GM21360 (cell line): ENCODE measurements at regions not wholly inside any gene's neighbourhood (a gene's known extent, or its start where the extent isn't known, plus 50 kb on each side); places are given as distances from the start of the nearest gene placed in this dataset.

Source experiments
- ATAC-seq: cut with Tn5 transposase; IDR thresholded peaks from one replicate; pipeline ENCODE4 v1.9.1; 2021; ENCODE audit warnings: mild to moderate bottlenecking, moderate library complexity; ENCODE audit not compliant: unreplicated experiment

GRCh38 chr6:44674226-44675155 lies 287.0 kb downstream of the CDC5L start:
- no peak for ATAC-seq

- no peak for ATAC-seq
Measured at GRCh38 chr6:44675449-44675848, 287.9 kb downstream of the CDC5L start.

- ATAC-seq: no peak
Measured at GRCh38 chr6:44676246-44676790, 288.8 kb downstream of the CDC5L start.

GRCh38 chr6:44676826-44677433 lies 289.4 kb downstream of the CDC5L start:
- ATAC-seq: no peak

GRCh38 chr6:44678252-44678935 lies 290.9 kb downstream of the CDC5L start:
- no peak for ATAC-seq

GRCh38 chr6:44679438-44680201 lies 292.1 kb downstream of the CDC5L start:
- ATAC-seq: no peak

GRCh38 chr6:44680202-44680720 lies 292.8 kb downstream of the CDC5L start:
- no peak for ATAC-seq

- ATAC-seq: no peak
Measured at GRCh38 chr6:44681761-44682160, 294.3 kb downstream of the CDC5L start.

GRCh38 chr6:44682280-44682679 lies 294.8 kb downstream of the CDC5L start:
- no peak for ATAC-seq

- ATAC-seq: no peak
Measured at GRCh38 chr6:44682987-44683779, 295.7 kb downstream of the CDC5L start.

- no peak for ATAC-seq
Measured at GRCh38 chr6:44685213-44685612, 297.7 kb downstream of the CDC5L start.

GRCh38 chr6:44696099-44696498 lies 308.6 kb downstream of the CDC5L start:
- no peak for ATAC-seq

- no peak for ATAC-seq
Measured at GRCh38 chr6:44696686-44697085, 309.2 kb downstream of the CDC5L start.

- ATAC-seq: no peak
Measured at GRCh38 chr6:44697327-44697726, 309.8 kb downstream of the CDC5L start.

GRCh38 chr6:44698602-44699001 lies 311.1 kb downstream of the CDC5L start:
- ATAC-seq: no peak

GRCh38 chr6:44699082-44699481 lies 311.6 kb downstream of the CDC5L start:
- ATAC-seq: no peak

GRCh38 chr6:44699851-44700250 lies 312.3 kb downstream of the CDC5L start:
- no peak for ATAC-seq

- no peak for ATAC-seq
Measured at GRCh38 chr6:44700422-44700821, 312.9 kb downstream of the CDC5L start.

GRCh38 chr6:44701038-44701636 lies 313.6 kb downstream of the CDC5L start:
- ATAC-seq: no peak
